ENCODE measurements at regions not wholly inside any gene's neighbourhood (a gene's known extent, or its start where the extent isn't known, plus 50 kb on each side); places are given as distances from the start of the nearest gene placed in this dataset.

DNA sequence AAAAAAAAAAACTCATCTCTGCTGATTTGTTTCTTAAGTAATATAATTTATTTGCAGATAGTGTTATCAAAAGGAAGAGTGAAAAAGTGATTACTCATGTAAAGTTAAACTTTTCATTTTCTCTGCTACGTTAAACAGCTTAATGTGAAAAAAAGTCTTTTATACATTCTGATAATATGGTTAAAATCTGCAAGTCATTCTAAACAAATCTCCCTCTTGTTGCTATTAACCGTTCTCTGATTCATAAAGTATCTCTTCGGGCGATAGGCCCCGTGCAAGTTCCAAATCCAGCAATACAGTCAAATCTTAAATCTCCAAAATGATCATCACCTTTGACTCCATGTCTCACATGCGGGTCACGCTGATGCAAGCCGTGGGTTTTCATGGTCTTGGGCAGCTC is 732.0 kb downstream of the TAF11L14 start:
- TF ChIP-seq TSHZ2 (CRISPR knock-in tag; IDR thresholded peaks at IDR 0.05) (no peak), OSR1 (CRISPR knock-in tag; IDR thresholded peaks at IDR 0.05) (no peak), BACH2 (CRISPR knock-in tag; IDR thresholded peaks at IDR 0.05; ENCODE audit: borderline replicate concordance) (no peak), GLIS3 (CRISPR knock-in tag; IDR thresholded peaks at IDR 0.05) (no peak), ZNF70 (CRISPR knock-in tag; IDR thresholded peaks at IDR 0.05) (no peak), ZNF565 (CRISPR knock-in tag; conservative IDR thresholded peaks at IDR 0.05; ENCODE audit: low read depth) (no peak), ZC3H10 (CRISPR knock-in tag; IDR thresholded peaks at IDR 0.05) (no peak), PPARA (CRISPR knock-in tag; IDR thresholded peaks at IDR 0.05; ENCODE audit: borderline replicate concordance) (no peak), SNAI2 (CRISPR knock-in tag; IDR thresholded peaks at IDR 0.05) (no peak), ESRRG (CRISPR knock-in tag; IDR thresholded peaks at IDR 0.05) (no peak), POU6F1 (CRISPR knock-in tag; IDR thresholded peaks at IDR 0.05; ENCODE audit: borderline replicate concordance, low read depth) (no peak), ARNTL (CRISPR knock-in tag; IDR thresholded peaks at IDR 0.05; ENCODE audit: borderline replicate concordance, low read depth) (no peak), TOX (CRISPR knock-in tag; IDR thresholded peaks at IDR 0.05; ENCODE audit: borderline replicate concordance) (no peak)
- TF ChIP-seq, protein P1, sequence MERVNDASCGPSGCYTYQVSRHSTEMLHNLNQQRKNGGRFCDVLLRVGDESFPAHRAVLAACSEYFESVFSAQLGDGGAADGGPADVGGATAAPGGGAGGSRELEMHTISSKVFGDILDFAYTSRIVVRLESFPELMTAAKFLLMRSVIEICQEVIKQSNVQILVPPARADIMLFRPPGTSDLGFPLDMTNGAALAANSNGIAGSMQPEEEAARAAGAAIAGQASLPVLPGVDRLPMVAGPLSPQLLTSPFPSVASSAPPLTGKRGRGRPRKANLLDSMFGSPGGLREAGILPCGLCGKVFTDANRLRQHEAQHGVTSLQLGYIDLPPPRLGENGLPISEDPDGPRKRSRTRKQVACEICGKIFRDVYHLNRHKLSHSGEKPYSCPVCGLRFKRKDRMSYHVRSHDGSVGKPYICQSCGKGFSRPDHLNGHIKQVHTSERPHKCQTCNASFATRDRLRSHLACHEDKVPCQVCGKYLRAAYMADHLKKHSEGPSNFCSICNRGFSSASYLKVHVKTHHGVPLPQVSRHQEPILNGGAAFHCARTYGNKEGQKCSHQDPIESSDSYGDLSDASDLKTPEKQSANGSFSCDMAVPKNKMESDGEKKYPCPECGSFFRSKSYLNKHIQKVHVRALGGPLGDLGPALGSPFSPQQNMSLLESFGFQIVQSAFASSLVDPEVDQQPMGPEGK (CRISPR knock-in tag; IDR thresholded peaks at IDR 0.05; ENCODE audit: borderline replicate concordance), result no peak
- no peak for ATAC-seq

- ATAC-seq, result no peak
- no peak for TF ChIP-seq SNAI2 (CRISPR knock-in tag; IDR thresholded peaks at IDR 0.05)
Observed at GRCh38 chr5:18370531-18370930, 736.3 kb downstream of the TAF11L14 start.

DNA sequence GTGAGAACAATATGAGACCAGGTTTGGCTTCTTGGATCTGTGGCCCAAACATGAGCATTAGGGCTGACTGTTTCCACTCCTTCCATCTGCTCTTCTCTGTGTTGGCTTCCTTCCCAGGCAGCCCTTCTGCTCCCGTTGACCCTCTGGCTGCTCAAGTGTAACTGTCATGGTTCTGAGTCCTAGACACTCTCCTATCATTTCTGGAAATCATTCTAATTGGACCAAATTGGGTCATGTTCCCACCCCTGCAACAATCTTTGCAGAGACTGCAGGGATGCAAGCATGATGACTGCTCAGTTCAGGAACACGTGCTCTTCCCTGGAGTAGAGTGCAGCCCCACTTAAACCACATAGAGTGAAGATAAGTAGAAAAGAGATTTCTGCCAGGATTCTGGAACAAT is 741.4 kb downstream of the TAF11L14 start:
- TF ChIP-seq TCF4 (CRISPR knock-in tag; IDR thresholded peaks at IDR 0.05; ENCODE audit: borderline replicate concordance), result peak; percentile 34; the same call in 1 of the 2 replicates
- no peak for TF ChIP-seq ESRRG (CRISPR knock-in tag; IDR thresholded peaks at IDR 0.05)
- no peak; the same call in 2 of the 3 replicates for ATAC-seq

GRCh38 chr5:18378066-18378465 is 743.8 kb downstream of the TAF11L14 start:
- no peak for TF ChIP-seq ZFP3 (CRISPR knock-in tag; IDR thresholded peaks at IDR 0.05)
- TF ChIP-seq CSDC2 (CRISPR knock-in tag; IDR thresholded peaks at IDR 0.05), result no peak
- TF ChIP-seq OSR1 (CRISPR knock-in tag; IDR thresholded peaks at IDR 0.05), result no peak
- no peak for TF ChIP-seq TSHZ2 (CRISPR knock-in tag; IDR thresholded peaks at IDR 0.05)
- TF ChIP-seq, protein P1 (CRISPR knock-in tag; IDR thresholded peaks at IDR 0.05; ENCODE audit: borderline replicate concordance), result no peak
- no peak for TF ChIP-seq GLIS3 (CRISPR knock-in tag; IDR thresholded peaks at IDR 0.05)
- no peak for TF ChIP-seq ISL1 (CRISPR knock-in tag; IDR thresholded peaks at IDR 0.05)
- no peak for TF ChIP-seq ESRRG (CRISPR knock-in tag; IDR thresholded peaks at IDR 0.05)
- no peak for TF ChIP-seq RARB (CRISPR knock-in tag; IDR thresholded peaks at IDR 0.05)
- no peak for TF ChIP-seq BACH2 (CRISPR knock-in tag; IDR thresholded peaks at IDR 0.05; ENCODE audit: borderline replicate concordance)
- TF ChIP-seq POU6F1 (CRISPR knock-in tag; IDR thresholded peaks at IDR 0.05; ENCODE audit: borderline replicate concordance, low read depth), result no peak
- no peak for TF ChIP-seq ZNF70 (CRISPR knock-in tag; IDR thresholded peaks at IDR 0.05)
- TF ChIP-seq, protein P2, sequence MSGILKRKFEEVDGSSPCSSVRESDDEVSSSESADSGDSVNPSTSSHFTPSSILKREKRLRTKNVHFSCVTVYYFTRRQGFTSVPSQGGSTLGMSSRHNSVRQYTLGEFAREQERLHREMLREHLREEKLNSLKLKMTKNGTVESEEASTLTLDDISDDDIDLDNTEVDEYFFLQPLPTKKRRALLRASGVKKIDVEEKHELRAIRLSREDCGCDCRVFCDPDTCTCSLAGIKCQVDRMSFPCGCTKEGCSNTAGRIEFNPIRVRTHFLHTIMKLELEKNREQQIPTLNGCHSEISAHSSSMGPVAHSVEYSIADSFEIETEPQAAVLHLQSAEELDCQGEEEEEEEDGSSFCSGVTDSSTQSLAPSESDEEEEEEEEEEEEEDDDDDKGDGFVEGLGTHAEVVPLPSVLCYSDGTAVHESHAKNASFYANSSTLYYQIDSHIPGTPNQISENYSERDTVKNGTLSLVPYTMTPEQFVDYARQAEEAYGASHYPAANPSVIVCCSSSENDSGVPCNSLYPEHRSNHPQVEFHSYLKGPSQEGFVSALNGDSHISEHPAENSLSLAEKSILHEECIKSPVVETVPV (CRISPR knock-in tag; IDR thresholded peaks at IDR 0.05), result no peak
- no peak for TF ChIP-seq TOX (CRISPR knock-in tag; IDR thresholded peaks at IDR 0.05; ENCODE audit: borderline replicate concordance)
- ATAC-seq, result no peak
